Breast epithelium (tissue), 3 donors: ENCODE measurements at regions not wholly inside any gene's neighbourhood (a gene's known extent, or its start where the extent isn't known, plus 50 kb on each side); places are given as distances from the start of the nearest gene placed in this dataset.

Experiments used
- CTCF ChIP-seq, 3 donors: fragments of 450-650 bp; IDR thresholded peaks; one replicate each; pipeline ENCODE4 v1.5.1; 2016 to 2017; ENCODE audit warnings: antibody characterized with exemption in 3 of 3, mild to moderate bottlenecking in 3 of 3, moderate library complexity in 3 of 3
- POLR2AphosphoS5 ChIP-seq, 3 donors: sonication (generic); formaldehyde crosslinking; IDR thresholded peaks; one replicate each; pipeline ENCODE4 v1.6.1; 2017; ENCODE audit warnings: antibody characterized with exemption in 3 of 3

DNA sequence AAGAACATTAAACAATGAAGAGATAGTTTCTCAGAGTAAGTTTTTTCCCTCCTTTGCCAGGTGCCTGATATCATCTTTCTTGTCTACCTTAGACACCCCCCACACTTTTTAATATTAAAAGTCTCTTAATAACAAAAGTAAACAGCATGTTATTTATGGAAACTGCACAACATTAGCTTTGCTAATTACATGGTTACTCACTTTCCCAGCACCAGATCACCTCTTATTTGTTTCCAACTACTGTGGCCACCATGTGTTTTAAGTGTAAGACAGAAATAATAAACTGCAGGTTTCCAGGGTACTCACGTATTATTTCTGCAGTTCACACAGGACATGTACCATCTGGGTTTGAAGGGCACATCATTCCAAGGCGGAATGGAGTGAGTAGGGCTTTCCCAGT, 125.0 kb downstream of the TRMT11 start:
- TF ChIP-seq CTCF (IDR thresholded peaks at IDR 0.05) = no peak
- TF ChIP-seq POLR2AphosphoS5 (IDR thresholded peaks at IDR 0.05) = no peak
